ENCODE measurements at regions not wholly inside any gene's neighbourhood (a gene's known extent, or its start where the extent isn't known, plus 50 kb on each side); places are given as distances from the start of the nearest gene placed in this dataset.

- TF ChIP-seq CTCF (IDR thresholded peaks at IDR 0.05) (no peak), POLR2A (IDR thresholded peaks at IDR 0.05) (no peak)
Observed at GRCh38 chr2:66890166-66890742, 455.3 kb downstream of the MEIS1 start.

All from esophagus squamous epithelium (tissue), 4 donors.